Natural killer cell treated with Interleukin-12 subunit alpha and Interleukin-12 subunit beta and Interleukin-15 and Interleukin-18, amount 100 ng/mL, for 72 hours (primary cell): ENCODE measurements at regions not wholly inside any gene's neighbourhood (a gene's known extent, or its start where the extent isn't known, plus 50 kb on each side); places are given as distances from the start of the nearest gene placed in this dataset.

ENCODE experiments used
- ATAC-seq, 2 donors: fragments of 150-1000 bp; cut with Tn5 transposase in 1 of 2; sonication (Bioruptor Pico), chemical (Tn5 transposase) in 1 of 2; 2 replicates each; pipeline ENCODE4 v1.10.0; 2021
- DNase-seq: peaks from one replicate; pipeline ENCODE4 v3.0.0; 2022; ENCODE audit warnings: low spot score
- H3K27ac Mint-ChIP-seq, 2 donors: 1 replicate in 1 of 2; 2 replicates in 1 of 2; pipeline ENCODE4 v1.8.0; 2022; ENCODE audit warnings: mixed read lengths in 2 of 2, mild to moderate bottlenecking in 1 of 2, moderate library complexity in 1 of 2
- H3K27me3 Mint-ChIP-seq, 2 donors: 1 replicate in 1 of 2; 2 replicates in 1 of 2; pipeline ENCODE4 v1.8.0; 2022; ENCODE audit warnings: mixed read lengths in 2 of 2
- H3K36me3 Mint-ChIP-seq: one replicate; pipeline ENCODE4 v1.8.0; 2022; ENCODE audit warnings: mixed read lengths
- H3K4me1 Mint-ChIP-seq, 2 donors: 1 replicate in 1 of 2; 2 replicates in 1 of 2; pipeline ENCODE4 v1.8.0; 2022; ENCODE audit warnings: low read depth in 2 of 2, mixed read lengths in 2 of 2, mild to moderate bottlenecking in 1 of 2
- H3K4me3 Mint-ChIP-seq: one replicate; pipeline ENCODE4 v1.8.0; 2022; ENCODE audit warnings: mixed read lengths
- H3K9me3 Mint-ChIP-seq: 2 replicates; pipeline ENCODE4 v1.8.0; 2022; ENCODE audit warnings: mixed read lengths

GRCh38 chr5:68447136-68447929, 231.8 kb downstream of the PIK3R1 start:
- no peaks in the 10 kb centered on the region for H3K36me3 Mint-ChIP-seq
- peak overlapping the region in 1 of 2 donors; percentile 40 for H3K27ac Mint-ChIP-seq
- ATAC-seq (peak; percentile 72 to 73), DNase-seq (no peak)
- H3K27me3 Mint-ChIP-seq: no peaks in the 10 kb centered on the region
- no peaks in the 10 kb centered on the region for H3K9me3 Mint-ChIP-seq
- H3K4me1 Mint-ChIP-seq: peaks cover 17 to 28% of the 10 kb centered on the region in 2 donors
- no peak overlapping the region for H3K4me3 Mint-ChIP-seq

- ATAC-seq (no peak), DNase-seq (no peak)
- H3K27me3 Mint-ChIP-seq: no peaks in the 10 kb centered on the region
- no peaks in the 10 kb centered on the region for H3K9me3 Mint-ChIP-seq
- peak overlapping the region in 1 of 2 donors; percentile 84 for H3K27ac Mint-ChIP-seq
- no peak overlapping the region for H3K4me3 Mint-ChIP-seq
- H3K36me3 Mint-ChIP-seq: no peaks in the 10 kb centered on the region
- H3K4me1 Mint-ChIP-seq: peaks cover 7 to 16% of the 10 kb centered on the region in 2 donors
Measured at GRCh38 chr5:68449380-68449779, 233.8 kb downstream of the PIK3R1 start.

- no peak for DNase-seq
- no peak overlapping the region for H3K27ac Mint-ChIP-seq
- no peaks in the 10 kb centered on the region for H3K9me3 Mint-ChIP-seq
- peaks cover 7 to 14% of the 10 kb centered on the region in 2 donors for H3K4me1 Mint-ChIP-seq
- H3K4me3 Mint-ChIP-seq: no peak overlapping the region
- H3K27me3 Mint-ChIP-seq: no peaks in the 10 kb centered on the region
- no peak for ATAC-seq
- H3K36me3 Mint-ChIP-seq: no peaks in the 10 kb centered on the region
Measured at GRCh38 chr5:68450245-68450852, 234.8 kb downstream of the PIK3R1 start.

- Mint-ChIP-seq H3K4me1 (peaks cover 7 to 14% of the 10 kb centered on the region in 2 donors), H3K4me3 (no peak overlapping the region), H3K9me3 (no peaks in the 10 kb centered on the region), H3K27ac (no peak overlapping the region), H3K27me3 (no peaks in the 10 kb centered on the region), H3K36me3 (no peaks in the 10 kb centered on the region)
- ATAC-seq: no peak
- DNase-seq: no peak
Measured at GRCh38 chr5:68452286-68452685, 236.7 kb downstream of the PIK3R1 start.

GRCh38 chr5:68454172-68454571, 238.6 kb downstream of the PIK3R1 start:
- H3K36me3 Mint-ChIP-seq: no peaks in the 10 kb centered on the region
- H3K27me3 Mint-ChIP-seq: no peaks in the 10 kb centered on the region
- H3K4me3 Mint-ChIP-seq: no peak overlapping the region
- no peaks in the 10 kb centered on the region for H3K9me3 Mint-ChIP-seq
- no peak for ATAC-seq
- DNase-seq: no peak
- peaks cover 10 to 16% of the 10 kb centered on the region in 2 donors for H3K4me1 Mint-ChIP-seq
- peak overlapping the region in 1 of 2 donors; percentile 56 for H3K27ac Mint-ChIP-seq

- DNase-seq (no peak), ATAC-seq (no peak)
- H3K9me3 Mint-ChIP-seq: no peaks in the 10 kb centered on the region
- no peaks in the 10 kb centered on the region for H3K36me3 Mint-ChIP-seq
- H3K4me1 Mint-ChIP-seq: peaks cover 16 to 17% of the 10 kb centered on the region in 2 donors
- H3K27me3 Mint-ChIP-seq: no peaks in the 10 kb centered on the region
- H3K27ac Mint-ChIP-seq: peak overlapping the region in 1 of 2 donors; percentile 47
- no peak overlapping the region for H3K4me3 Mint-ChIP-seq
Measured at GRCh38 chr5:68454766-68455165, 239.2 kb downstream of the PIK3R1 start.

- ATAC-seq (no peak), DNase-seq (no peak)
- Mint-ChIP-seq H3K27me3 (no peaks in the 10 kb centered on the region), H3K4me3 (no peak overlapping the region), H3K9me3 (no peaks in the 10 kb centered on the region), H3K36me3 (no peaks in the 10 kb centered on the region), H3K27ac (peak overlapping the region in 1 of 2 donors; percentile 47), H3K4me1 (peaks cover 17 to 19% of the 10 kb centered on the region in 2 donors)
Measured at GRCh38 chr5:68455216-68455615, 239.7 kb downstream of the PIK3R1 start.

- Mint-ChIP-seq H3K27ac (no peak overlapping the region), H3K4me1 (peaks cover 16 to 17% of the 10 kb centered on the region in 2 donors), H3K9me3 (no peaks in the 10 kb centered on the region), H3K36me3 (no peaks in the 10 kb centered on the region), H3K4me3 (no peak overlapping the region), H3K27me3 (no peaks in the 10 kb centered on the region)
- peak in 1 of 2 donors; percentile 51 for ATAC-seq
- DNase-seq: no peak
Measured at GRCh38 chr5:68456756-68457217, 241.2 kb downstream of the PIK3R1 start.

- ATAC-seq: no peak
- Mint-ChIP-seq H3K27ac (no peak overlapping the region), H3K9me3 (no peaks in the 10 kb centered on the region), H3K4me3 (no peak overlapping the region), H3K27me3 (no peaks in the 10 kb centered on the region), H3K36me3 (no peaks in the 10 kb centered on the region), H3K4me1 (peaks cover 16 to 17% of the 10 kb centered on the region in 2 donors)
- no peak for DNase-seq
Measured at GRCh38 chr5:68457285-68457684, 241.7 kb downstream of the PIK3R1 start.

GRCh38 chr5:68458416-68459021, 243.0 kb downstream of the PIK3R1 start:
- Mint-ChIP-seq H3K4me3 (no peak overlapping the region), H3K9me3 (no peaks in the 10 kb centered on the region), H3K36me3 (no peaks in the 10 kb centered on the region), H3K27me3 (no peaks in the 10 kb centered on the region), H3K27ac (peak overlapping the region in 1 of 2 donors; percentile 38), H3K4me1 (peaks cover 16 to 17% of the 10 kb centered on the region in 2 donors)
- ATAC-seq (no peak), DNase-seq (no peak)

- Mint-ChIP-seq H3K9me3 (no peaks in the 10 kb centered on the region), H3K4me3 (no peak overlapping the region), H3K4me1 (peaks cover 16 to 17% of the 10 kb centered on the region in 2 donors), H3K27ac (peak overlapping the region in 1 of 2 donors; percentile 38), H3K36me3 (no peaks in the 10 kb centered on the region), H3K27me3 (no peaks in the 10 kb centered on the region)
- ATAC-seq (no peak), DNase-seq (no peak)
Measured at GRCh38 chr5:68459093-68459809, 243.7 kb downstream of the PIK3R1 start.

GRCh38 chr5:68459810-68460139, 244.2 kb downstream of the PIK3R1 start:
- Mint-ChIP-seq H3K36me3 (no peaks in the 10 kb centered on the region), H3K4me1 (peaks cover 16 to 17% of the 10 kb centered on the region in 2 donors), H3K9me3 (no peaks in the 10 kb centered on the region), H3K4me3 (no peak overlapping the region), H3K27me3 (no peaks in the 10 kb centered on the region), H3K27ac (peak overlapping the region; percentile 11 to 83)
- ATAC-seq (no peak), DNase-seq (no peak)

GRCh38 chr5:68460147-68460798, 244.7 kb downstream of the PIK3R1 start:
- Mint-ChIP-seq H3K27me3 (no peaks in the 10 kb centered on the region), H3K36me3 (no peaks in the 10 kb centered on the region), H3K9me3 (no peaks in the 10 kb centered on the region), H3K4me3 (no peak overlapping the region), H3K4me1 (peaks cover 16 to 17% of the 10 kb centered on the region in 2 donors), H3K27ac (peak overlapping the region; percentile 11 to 83)
- no peak for ATAC-seq
- peak; percentile 62 for DNase-seq
